ENCODE measurements at regions not wholly inside any gene's neighbourhood (a gene's known extent, or its start where the extent isn't known, plus 50 kb on each side); places are given as distances from the start of the nearest gene placed in this dataset.

DNA sequence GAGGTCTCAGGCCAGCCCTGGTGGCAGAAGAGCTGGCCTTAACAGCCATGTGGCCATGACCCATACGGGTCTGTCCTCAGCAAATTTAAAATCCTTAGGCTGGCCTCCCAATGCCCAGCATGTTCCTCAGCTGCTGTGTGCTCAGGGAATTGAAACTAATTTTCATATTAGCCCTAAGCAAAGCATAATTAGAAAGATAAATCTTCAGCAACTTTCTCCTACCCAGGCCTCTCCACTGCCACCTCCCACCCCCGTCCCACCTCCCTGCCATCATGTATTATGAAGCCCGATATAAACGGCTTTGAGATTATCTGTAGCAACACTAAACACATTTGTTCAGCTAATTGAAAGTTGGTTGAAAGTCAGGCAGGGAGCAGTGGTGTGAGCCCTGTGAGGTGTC is 178.8 kb upstream of the NTM start:
- no peak for TF ChIP-seq POLR2AphosphoS5 (IDR thresholded peaks at IDR 0.05)
- TF ChIP-seq CTCF (IDR thresholded peaks at IDR 0.05): no peak

All from prostate gland (tissue), 2 donors.